BE2C (cell line): ENCODE measurements at regions not wholly inside any gene's neighbourhood (a gene's known extent, or its start where the extent isn't known, plus 50 kb on each side); places are given as distances from the start of the nearest gene placed in this dataset.

Experiments used
- DNase-seq: peaks from one replicate; pipeline ENCODE4 v3.0.0-alpha.2; 2020
- H3K27me3 ChIP-seq: fragments of 250-450 bp; sonication (Bioruptor Pico); 2 replicates; pipeline ENCODE4 v1.5.1; 2020; ENCODE audit warnings: mild to moderate bottlenecking
- H3K36me3 ChIP-seq: fragments of 250-450 bp; sonication (Bioruptor Pico); 2 replicates; pipeline ENCODE4 v1.5.1; 2020; ENCODE audit warnings: mild to moderate bottlenecking
- H3K4me1 ChIP-seq: fragments of 250-450 bp; sonication (Bioruptor Pico); 2 replicates; pipeline ENCODE4 v1.5.1; 2020
- H3K4me3 ChIP-seq: 2 replicates; pipeline ENCODE4 v1.5.1; 2011; ENCODE audit warnings: low read depth, low read length
- H3K9me3 ChIP-seq: fragments of 250-450 bp; sonication (Bioruptor Pico); 2 replicates; pipeline ENCODE4 v1.5.1; 2020
- TF ChIP-seq, protein P1 (sequence below): IDR thresholded peaks from 2 replicates; pipeline ENCODE4 v1.5.1; 2012; ENCODE audit warnings: mild to moderate bottlenecking, low read depth, low read length

DNA sequence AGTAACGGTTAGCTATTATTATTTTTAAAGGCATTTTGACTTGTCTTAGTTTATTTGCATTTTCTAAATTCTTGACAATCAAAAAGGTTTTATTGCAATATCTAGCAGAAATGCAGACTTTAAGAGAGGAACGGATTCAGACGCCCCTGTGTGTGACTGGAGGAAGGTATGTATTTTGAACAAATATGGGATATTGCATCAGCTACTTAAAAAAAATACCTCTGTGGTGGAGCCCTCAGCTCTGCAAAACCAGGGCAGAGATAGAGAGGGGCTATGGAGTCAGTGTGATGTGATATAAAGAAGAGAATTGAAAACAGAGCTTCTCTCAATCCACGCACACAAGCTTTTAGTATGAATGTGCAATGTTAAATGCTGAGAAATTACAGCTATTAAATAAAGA is 142.4 kb downstream of the ICE1 start:
- Histone ChIP-seq H3K9me3 (no peaks in the 10 kb centered on the region), H3K36me3 (no peaks in the 10 kb centered on the region), H3K4me3 (no peak overlapping the region), H3K27me3 (no peaks in the 10 kb centered on the region), H3K4me1 (peaks cover 5% of the 10 kb centered on the region)
- TF ChIP-seq, protein P1, sequence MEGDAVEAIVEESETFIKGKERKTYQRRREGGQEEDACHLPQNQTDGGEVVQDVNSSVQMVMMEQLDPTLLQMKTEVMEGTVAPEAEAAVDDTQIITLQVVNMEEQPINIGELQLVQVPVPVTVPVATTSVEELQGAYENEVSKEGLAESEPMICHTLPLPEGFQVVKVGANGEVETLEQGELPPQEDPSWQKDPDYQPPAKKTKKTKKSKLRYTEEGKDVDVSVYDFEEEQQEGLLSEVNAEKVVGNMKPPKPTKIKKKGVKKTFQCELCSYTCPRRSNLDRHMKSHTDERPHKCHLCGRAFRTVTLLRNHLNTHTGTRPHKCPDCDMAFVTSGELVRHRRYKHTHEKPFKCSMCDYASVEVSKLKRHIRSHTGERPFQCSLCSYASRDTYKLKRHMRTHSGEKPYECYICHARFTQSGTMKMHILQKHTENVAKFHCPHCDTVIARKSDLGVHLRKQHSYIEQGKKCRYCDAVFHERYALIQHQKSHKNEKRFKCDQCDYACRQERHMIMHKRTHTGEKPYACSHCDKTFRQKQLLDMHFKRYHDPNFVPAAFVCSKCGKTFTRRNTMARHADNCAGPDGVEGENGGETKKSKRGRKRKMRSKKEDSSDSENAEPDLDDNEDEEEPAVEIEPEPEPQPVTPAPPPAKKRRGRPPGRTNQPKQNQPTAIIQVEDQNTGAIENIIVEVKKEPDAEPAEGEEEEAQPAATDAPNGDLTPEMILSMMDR = no peak
- no peak for DNase-seq

DNA sequence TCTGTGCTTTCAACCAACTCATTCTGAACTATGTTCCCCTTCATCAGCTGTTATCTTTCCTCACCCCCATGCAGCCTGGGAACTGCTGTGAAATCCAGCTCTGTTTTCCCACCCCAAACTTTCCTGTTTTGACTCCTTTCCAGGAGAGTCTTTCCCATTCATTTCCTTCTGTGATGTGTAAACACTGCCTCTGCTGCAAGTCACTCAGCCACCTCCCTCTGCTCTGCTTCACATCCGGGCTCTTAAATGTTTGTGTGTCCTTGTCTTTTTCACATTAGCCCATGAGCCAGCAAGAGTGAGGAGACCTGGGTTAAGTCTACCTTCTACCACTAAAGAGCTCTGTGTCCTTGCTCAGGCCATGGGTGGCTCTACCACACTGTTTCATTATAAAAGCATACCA is 137.5 kb downstream of the ICE1 start:
- no peak overlapping the region for H3K4me3 ChIP-seq
- no peaks in the 10 kb centered on the region for H3K9me3 ChIP-seq
- peaks cover 26% of the 10 kb centered on the region for H3K4me1 ChIP-seq
- H3K27me3 ChIP-seq = no peaks in the 10 kb centered on the region
- DNase-seq = no peak
- TF ChIP-seq, protein P1 = no peak
- no peaks in the 10 kb centered on the region for H3K36me3 ChIP-seq

DNA sequence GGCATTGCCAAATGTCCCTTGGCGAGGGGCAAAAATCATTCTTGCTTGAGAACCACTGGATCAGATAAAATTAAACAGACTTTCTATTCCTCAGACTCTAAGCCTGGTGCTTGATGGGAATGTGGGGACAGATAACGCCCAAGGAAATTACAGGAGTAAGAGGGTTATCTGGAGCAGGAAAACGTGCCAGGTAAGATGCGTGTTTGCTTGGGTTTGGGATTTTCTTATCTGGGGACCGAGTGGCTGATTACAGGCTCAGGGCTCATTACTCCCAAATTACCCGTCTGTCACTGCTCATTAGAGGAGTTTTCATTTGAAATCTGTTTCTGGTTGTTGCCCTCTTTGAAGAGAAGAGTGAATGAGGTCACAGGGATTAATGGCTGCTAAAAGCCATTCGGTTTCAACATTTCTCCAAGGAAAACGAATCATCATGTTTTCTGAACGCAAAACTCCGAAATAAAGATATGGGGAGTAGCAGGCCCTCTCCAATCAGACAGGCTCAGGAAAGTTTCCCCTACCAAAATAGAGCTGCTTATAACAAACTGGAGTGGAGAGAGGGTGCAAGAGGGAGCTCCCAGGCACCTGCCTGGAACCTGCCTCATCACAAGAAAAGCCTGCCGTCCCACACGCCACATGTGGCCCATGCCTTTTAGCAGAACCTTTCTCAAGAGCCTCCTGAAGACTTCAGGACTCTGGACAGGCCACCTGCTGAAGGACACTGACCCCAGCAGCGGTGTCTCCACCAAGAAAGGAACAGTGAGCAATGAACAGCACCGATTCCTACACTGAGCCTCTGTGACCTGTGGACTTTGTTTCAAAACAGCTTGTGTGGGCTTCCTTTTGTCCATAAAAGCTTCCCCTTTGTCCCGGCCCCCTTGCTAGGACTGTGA is 136.4 kb downstream of the ICE1 start:
- DNase-seq = peak; percentile 52
- H3K9me3 ChIP-seq = no peaks in the 10 kb centered on the region
- peak overlapping the region; percentile 14; the same call in 1 of the 2 replicates for H3K4me3 ChIP-seq
- TF ChIP-seq, protein P1 = no peak
- H3K4me1 ChIP-seq = peaks cover 26% of the 10 kb centered on the region
- no peaks in the 10 kb centered on the region for H3K27me3 ChIP-seq
- H3K36me3 ChIP-seq = no peaks in the 10 kb centered on the region

DNA sequence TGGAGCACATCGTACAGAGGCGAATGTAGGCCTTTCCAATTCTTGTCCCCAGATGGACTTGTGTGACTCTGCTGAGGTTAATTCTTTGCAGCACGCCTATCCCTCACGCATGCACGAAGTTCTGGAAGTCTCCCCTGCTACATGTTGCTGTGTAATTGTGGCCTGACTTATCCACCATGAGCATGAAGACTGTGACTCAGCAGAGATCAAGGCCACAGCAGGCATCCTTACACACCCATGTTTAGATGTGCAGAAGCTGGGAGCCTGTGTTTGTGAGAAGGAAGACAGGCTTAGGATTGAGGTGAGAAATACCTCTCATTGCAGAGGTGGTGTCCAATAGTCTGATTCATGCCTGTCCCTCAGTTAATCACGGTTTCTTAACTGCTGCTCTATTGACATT is 135.6 kb downstream of the ICE1 start:
- Histone ChIP-seq H3K27me3 (no peaks in the 10 kb centered on the region), H3K9me3 (no peaks in the 10 kb centered on the region), H3K4me3 (no peak overlapping the region; the same call in 1 of the 2 replicates), H3K36me3 (no peaks in the 10 kb centered on the region), H3K4me1 (peaks cover 26% of the 10 kb centered on the region)
- TF ChIP-seq, protein P1 = no peak
- DNase-seq = peak; percentile 34

DNA sequence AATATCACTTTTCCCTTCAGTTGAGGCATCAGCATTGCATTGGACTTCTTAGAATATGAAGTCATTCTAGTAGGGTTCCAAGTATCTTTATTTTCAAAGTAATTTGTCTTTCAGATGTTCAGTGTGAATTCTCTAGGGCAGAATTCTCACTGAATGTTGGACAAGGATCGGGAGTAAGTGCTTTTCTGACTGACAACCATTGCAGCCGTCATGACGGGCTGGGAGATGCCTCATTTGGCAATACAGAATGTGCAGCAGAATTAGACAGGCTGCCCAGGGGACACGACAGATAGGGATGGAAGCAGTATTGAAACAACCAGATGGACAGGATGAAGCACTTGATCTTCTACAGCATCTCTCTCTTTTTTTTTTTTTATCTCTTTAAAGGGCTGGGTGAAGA is 129.0 kb downstream of the ICE1 start:
- no peak overlapping the region for H3K4me3 ChIP-seq
- peaks cover 2% of the 10 kb centered on the region; the same call in 1 of the 2 replicates for H3K9me3 ChIP-seq
- H3K36me3 ChIP-seq = no peaks in the 10 kb centered on the region
- H3K27me3 ChIP-seq = no peaks in the 10 kb centered on the region
- no peaks in the 10 kb centered on the region for H3K4me1 ChIP-seq
- no peak for DNase-seq
- TF ChIP-seq, protein P1 = no peak

DNA sequence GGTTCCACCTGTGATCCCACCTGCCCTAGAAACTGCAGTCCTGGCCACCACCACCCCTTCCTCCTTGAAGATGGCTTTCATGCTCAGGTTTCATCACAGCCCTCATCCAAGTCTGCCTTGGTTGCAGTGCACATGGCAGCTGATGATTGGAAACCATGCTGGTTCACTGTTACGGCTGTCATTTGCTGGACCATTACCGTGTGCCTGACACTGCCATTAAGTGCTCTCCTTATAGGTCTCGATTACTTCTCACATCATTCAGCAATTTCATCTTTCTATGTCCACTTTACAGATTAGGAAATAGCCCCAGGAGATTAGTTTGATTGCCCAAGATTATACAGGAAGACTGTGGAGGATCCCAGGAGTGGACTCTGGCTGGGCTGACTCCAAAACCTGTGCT is 123.9 kb downstream of the ICE1 start:
- H3K4me3 ChIP-seq = no peak overlapping the region
- TF ChIP-seq, protein P1 = no peak
- H3K27me3 ChIP-seq = no peaks in the 10 kb centered on the region
- H3K4me1 ChIP-seq = peaks cover 7% of the 10 kb centered on the region
- DNase-seq = no peak
- H3K9me3 ChIP-seq = peaks cover 2% of the 10 kb centered on the region; the same call in 1 of the 2 replicates
- H3K36me3 ChIP-seq = no peaks in the 10 kb centered on the region
